Nephron (organoid): ENCODE measurements at regions not wholly inside any gene's neighbourhood (a gene's known extent, or its start where the extent isn't known, plus 50 kb on each side); places are given as distances from the start of the nearest gene placed in this dataset.

Source experiments
- H3K27ac Mint-ChIP-seq, 3 experiments: 2 replicates each; pipeline ENCODE4 v1.8.0; 2020; ENCODE audit warnings: mixed read lengths in 3 of 3, mild to moderate bottlenecking in 2 of 3, moderate library complexity in 1 of 3
- H3K27me3 Mint-ChIP-seq: 2 replicates; pipeline ENCODE4 v1.8.0; 2021; ENCODE audit warnings: low read depth, mild to moderate bottlenecking, moderate library complexity, mixed read lengths
- H3K36me3 Mint-ChIP-seq: 2 replicates; pipeline ENCODE4 v1.8.0; 2020; ENCODE audit warnings: low read depth, mixed read lengths
- H3K4me1 Mint-ChIP-seq: 2 replicates; pipeline ENCODE4 v1.8.0; 2020; ENCODE audit warnings: mixed read lengths
- H3K4me3 Mint-ChIP-seq, 3 experiments: 2 replicates each; pipeline ENCODE4 v1.8.0; 2020; ENCODE audit warnings: mild to moderate bottlenecking in 3 of 3, mixed read lengths in 3 of 3, moderate library complexity in 2 of 3
- H3K9me3 Mint-ChIP-seq: 2 replicates; pipeline ENCODE4 v1.8.0; 2020; ENCODE audit warnings: mixed read lengths
- TF ChIP-seq, protein P1 (sequence below), 3 experiments: fragments of 200-600 bp; sonication (generic); IDR thresholded peaks; one replicate each; pipeline ENCODE4 v1.5.0; 2021; ENCODE audit warnings: antibody characterized with exemption in 3 of 3; ENCODE audit not compliant: unreplicated experiment in 3 of 3

DNA sequence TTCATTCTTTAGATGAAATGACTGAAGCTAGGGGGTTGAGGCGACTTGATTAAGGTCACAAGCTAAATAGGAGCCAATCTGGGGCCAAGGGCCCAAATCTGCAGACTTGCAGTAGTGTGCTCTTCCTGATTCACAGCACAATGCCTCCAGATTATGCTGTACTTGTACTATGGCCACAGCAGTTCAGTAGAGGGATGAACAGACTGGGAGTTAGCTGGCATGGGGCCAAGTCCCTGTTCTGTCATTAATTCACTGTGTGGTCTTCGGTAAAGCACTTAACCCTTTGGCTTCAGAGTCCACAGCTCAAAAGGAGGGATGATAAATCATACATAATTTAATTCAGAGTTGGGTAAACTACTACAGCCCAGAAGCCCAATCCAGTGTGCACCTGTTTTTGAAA lies 196.8 kb downstream of the XPNPEP1 start:
- TF ChIP-seq, protein P1, sequence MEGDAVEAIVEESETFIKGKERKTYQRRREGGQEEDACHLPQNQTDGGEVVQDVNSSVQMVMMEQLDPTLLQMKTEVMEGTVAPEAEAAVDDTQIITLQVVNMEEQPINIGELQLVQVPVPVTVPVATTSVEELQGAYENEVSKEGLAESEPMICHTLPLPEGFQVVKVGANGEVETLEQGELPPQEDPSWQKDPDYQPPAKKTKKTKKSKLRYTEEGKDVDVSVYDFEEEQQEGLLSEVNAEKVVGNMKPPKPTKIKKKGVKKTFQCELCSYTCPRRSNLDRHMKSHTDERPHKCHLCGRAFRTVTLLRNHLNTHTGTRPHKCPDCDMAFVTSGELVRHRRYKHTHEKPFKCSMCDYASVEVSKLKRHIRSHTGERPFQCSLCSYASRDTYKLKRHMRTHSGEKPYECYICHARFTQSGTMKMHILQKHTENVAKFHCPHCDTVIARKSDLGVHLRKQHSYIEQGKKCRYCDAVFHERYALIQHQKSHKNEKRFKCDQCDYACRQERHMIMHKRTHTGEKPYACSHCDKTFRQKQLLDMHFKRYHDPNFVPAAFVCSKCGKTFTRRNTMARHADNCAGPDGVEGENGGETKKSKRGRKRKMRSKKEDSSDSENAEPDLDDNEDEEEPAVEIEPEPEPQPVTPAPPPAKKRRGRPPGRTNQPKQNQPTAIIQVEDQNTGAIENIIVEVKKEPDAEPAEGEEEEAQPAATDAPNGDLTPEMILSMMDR (IDR thresholded peaks at IDR 0.05; ENCODE audit: unreplicated experiment in 3 of 3), result no peak

DNA sequence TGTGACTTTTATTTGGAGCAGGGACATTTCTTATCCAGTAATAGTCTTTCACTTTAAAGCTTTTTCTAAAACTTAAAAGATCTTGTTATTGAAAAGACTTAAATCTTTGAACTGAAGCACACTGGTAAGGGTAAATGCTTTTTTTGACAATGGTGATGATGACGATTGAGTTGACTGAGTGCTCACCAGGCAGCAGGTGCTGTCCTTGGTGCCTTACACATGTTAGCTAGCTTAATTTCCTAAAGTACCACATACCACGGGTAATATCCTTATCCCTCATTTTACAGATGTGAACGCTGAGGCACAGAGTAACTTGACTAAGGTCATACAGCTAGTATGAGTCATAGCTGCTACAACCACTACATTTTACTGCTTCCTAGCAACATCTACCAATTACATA lies 200.0 kb downstream of the XPNPEP1 start:
- TF ChIP-seq, protein P1 (IDR thresholded peaks at IDR 0.05; ENCODE audit: unreplicated experiment in 3 of 3), result no peak
- H3K4me1 Mint-ChIP-seq, result peaks cover 11% of the 10 kb centered on the region
- H3K27ac Mint-ChIP-seq, result no peak overlapping the region
- peaks cover 7% of the 10 kb centered on the region for H3K27me3 Mint-ChIP-seq
- H3K9me3 Mint-ChIP-seq, result no peaks in the 10 kb centered on the region
- no peaks in the 10 kb centered on the region for H3K36me3 Mint-ChIP-seq
- no peak overlapping the region for H3K4me3 Mint-ChIP-seq

More for the DNA sequence above, 196.8 kb downstream of the XPNPEP1 start:
- Mint-ChIP-seq H3K4me3 (no peak overlapping the region), H3K27ac (peak overlapping the region; percentile 47 to 87 (median 80)), H3K9me3 (peaks cover 3% of the 10 kb centered on the region), H3K27me3 (peaks cover 19% of the 10 kb centered on the region), H3K36me3 (no peaks in the 10 kb centered on the region), H3K4me1 (peaks cover 11% of the 10 kb centered on the region)

DNA sequence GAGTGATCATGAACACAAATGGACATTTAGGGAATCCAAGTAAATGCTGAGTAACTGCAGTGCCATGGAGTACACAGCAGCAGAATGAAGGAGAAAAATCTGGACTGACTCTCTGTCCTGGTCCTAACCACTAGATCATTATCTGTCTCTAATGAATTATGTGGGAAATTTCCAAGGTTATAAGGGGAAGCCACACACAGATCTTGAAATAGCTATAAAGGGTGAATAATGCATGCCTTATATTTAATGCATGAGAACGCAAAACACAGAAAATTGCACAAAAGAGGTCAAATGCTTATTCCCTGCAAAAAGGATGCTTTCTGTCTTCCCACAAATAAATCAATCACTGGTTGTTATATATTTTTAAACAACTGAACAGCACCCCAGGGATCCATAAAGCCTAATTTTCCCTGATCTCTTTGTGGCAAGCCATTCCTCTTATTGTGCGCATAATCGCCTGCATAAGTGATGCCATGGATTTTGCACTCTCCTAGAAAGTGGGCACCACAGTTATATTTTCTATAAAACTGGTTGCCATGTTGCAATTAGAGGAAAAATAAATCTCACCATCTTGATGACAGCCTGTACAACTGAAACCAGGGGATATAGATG lies 201.8 kb downstream of the XPNPEP1 start:
- no peaks in the 10 kb centered on the region for H3K36me3 Mint-ChIP-seq
- no peaks in the 10 kb centered on the region for H3K9me3 Mint-ChIP-seq
- peaks cover 3% of the 10 kb centered on the region for H3K4me1 Mint-ChIP-seq
- TF ChIP-seq, protein P1 (IDR thresholded peaks at IDR 0.05; ENCODE audit: unreplicated experiment in 3 of 3), result no peak
- no peak overlapping the region for H3K4me3 Mint-ChIP-seq
- H3K27ac Mint-ChIP-seq, result no peak overlapping the region
- H3K27me3 Mint-ChIP-seq, result peaks cover 7% of the 10 kb centered on the region

DNA sequence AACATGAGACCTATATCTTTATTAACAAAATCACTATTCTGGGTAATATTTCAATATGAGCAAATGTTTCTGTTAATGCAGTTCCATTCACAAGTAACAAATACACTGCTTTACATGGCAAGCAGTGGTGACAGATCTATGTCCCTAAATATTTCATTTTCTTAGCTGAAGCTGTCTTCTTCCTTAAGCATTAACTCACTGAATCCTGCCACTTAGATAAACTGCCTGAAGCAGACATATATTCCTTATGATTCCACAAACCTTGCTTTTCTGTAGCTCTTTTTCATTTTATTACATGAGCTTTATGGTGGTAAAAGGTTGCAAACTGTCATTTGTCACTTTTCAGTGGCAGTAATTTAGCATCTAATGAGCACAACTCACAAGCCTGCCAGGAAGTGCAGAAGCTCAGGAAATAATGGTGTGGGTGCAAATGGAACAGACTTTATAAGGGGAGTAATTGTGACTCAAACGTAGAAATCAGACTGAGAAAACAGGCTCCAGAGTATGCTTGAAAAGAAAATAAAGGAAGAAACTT lies 217.2 kb downstream of the XPNPEP1 start:
- peaks cover 40% of the 10 kb centered on the region for H3K9me3 Mint-ChIP-seq
- no peak overlapping the region for H3K27ac Mint-ChIP-seq
- TF ChIP-seq, protein P1 (IDR thresholded peaks at IDR 0.05; ENCODE audit: unreplicated experiment in 3 of 3), result no peak
- H3K4me1 Mint-ChIP-seq, result no peaks in the 10 kb centered on the region
- H3K4me3 Mint-ChIP-seq, result no peak overlapping the region
- no peaks in the 10 kb centered on the region for H3K36me3 Mint-ChIP-seq
- peaks cover 10% of the 10 kb centered on the region for H3K27me3 Mint-ChIP-seq

DNA sequence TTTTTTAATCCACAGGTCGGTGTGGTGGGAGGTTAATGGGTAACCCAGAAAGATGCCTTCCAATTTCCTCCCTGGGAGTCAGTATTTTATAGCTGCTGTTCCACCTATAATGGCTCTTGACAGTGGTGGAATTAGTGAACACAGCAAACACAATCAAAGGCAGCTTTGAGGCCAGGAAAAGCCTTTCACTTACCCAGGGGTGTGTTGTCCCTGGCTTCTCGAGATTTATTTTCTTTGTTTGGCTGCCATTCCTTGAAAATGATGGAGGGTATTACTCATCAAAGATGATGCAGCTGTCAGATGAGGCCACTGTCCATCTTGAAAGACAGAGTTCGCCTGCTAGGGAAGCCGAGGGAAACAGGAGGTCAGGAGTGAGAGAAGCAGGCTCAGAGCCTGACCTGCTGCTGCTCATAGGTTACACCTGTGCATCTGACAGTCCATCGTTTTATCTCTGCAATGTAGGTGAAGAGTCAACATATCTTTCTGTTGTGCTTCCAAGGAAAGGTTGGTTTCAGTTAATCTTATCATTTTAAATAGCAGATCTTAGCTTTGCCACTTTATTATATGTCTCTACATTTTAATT lies 221.6 kb downstream of the XPNPEP1 start:
- peaks cover 8% of the 10 kb centered on the region for H3K4me1 Mint-ChIP-seq
- no peak overlapping the region for H3K27ac Mint-ChIP-seq
- TF ChIP-seq, protein P1 (IDR thresholded peaks at IDR 0.05; ENCODE audit: unreplicated experiment in 3 of 3), result no peak
- H3K36me3 Mint-ChIP-seq, result no peaks in the 10 kb centered on the region
- H3K27me3 Mint-ChIP-seq, result peaks cover 12% of the 10 kb centered on the region
- no peak overlapping the region for H3K4me3 Mint-ChIP-seq
- peaks cover 9% of the 10 kb centered on the region for H3K9me3 Mint-ChIP-seq
